MCF 10A (cell line): ENCODE measurements at regions not wholly inside any gene's neighbourhood (a gene's known extent, or its start where the extent isn't known, plus 50 kb on each side); places are given as distances from the start of the nearest gene placed in this dataset.

ENCODE experiments used
- BruUV-seq: library from RNA; stranded (reverse); fragments of 400-500 nt; replicated peaks from 2 replicates; lab custom pipeline; 2021; lab: Mats Ljungman, UMichigan
- CTCF ChIA-PET: fragments of 300-600 bp; sonication (Branson Sonifier 250); formaldehyde crosslinking; extraction: SDS; loops from one replicate; lab custom pipeline; 2021; ENCODE audit warnings: antibody characterized with exemption, inconsistent platforms; lab: Yijun Ruan, JAX
- POLR2A ChIA-PET: fragments of 300-600, 350-650 bp; sonication (Branson Sonifier 250); formaldehyde crosslinking; extraction: SDS; loops from one replicate; lab custom pipeline; 2020; ENCODE audit warnings: antibody characterized with exemption, inconsistent platforms; lab: Yijun Ruan, JAX
- DNase-seq: peaks from one replicate; pipeline ENCODE4 v3.0.0-alpha.2; 2018; ENCODE audit not compliant: unreplicated experiment
- H3K27ac Mint-ChIP-seq: one replicate; pipeline ENCODE4 v1.8.0; 2022; ENCODE audit warnings: mild to moderate bottlenecking, low read depth, mixed read lengths; ENCODE audit not compliant: unreplicated experiment
- H3K27me3 Mint-ChIP-seq: one replicate; pipeline ENCODE4 v1.8.0; 2022; ENCODE audit warnings: mixed read lengths; ENCODE audit not compliant: insufficient read depth, unreplicated experiment
- H3K36me3 Mint-ChIP-seq: one replicate; pipeline ENCODE4 v1.8.0; 2022; ENCODE audit warnings: mild to moderate bottlenecking, moderate library complexity, mixed read lengths; ENCODE audit not compliant: insufficient read depth, unreplicated experiment
- H3K4me1 Mint-ChIP-seq: one replicate; pipeline ENCODE4 v1.8.0; 2022; ENCODE audit warnings: mixed read lengths; ENCODE audit not compliant: insufficient read depth, unreplicated experiment
- H3K4me3 Mint-ChIP-seq: one replicate; pipeline ENCODE4 v1.8.0; 2022; ENCODE audit warnings: mild to moderate bottlenecking, moderate library complexity, mixed read lengths; ENCODE audit not compliant: unreplicated experiment
- H3K9me3 Mint-ChIP-seq: one replicate; pipeline ENCODE4 v1.8.0; 2022; ENCODE audit warnings: mixed read lengths; ENCODE audit not compliant: unreplicated experiment
- CTCF ChIP-seq: fragments of 200-600 bp; IDR thresholded peaks from one replicate; pipeline ENCODE4 v1.8.0; 2022; ENCODE audit warnings: antibody characterized with exemption, mild to moderate bottlenecking; ENCODE audit not compliant: unreplicated experiment
- intact Hi-C: fragments of 100-400 bp; cut with micrococcal nuclease; formaldehyde crosslinking; loops from 2 replicates; pipeline ENCODE4 v1.14.1; 2022

GRCh38 chr6:26194816-26195375, 107.7 kb downstream of the HFE start:
- Mint-ChIP-seq H3K4me3 (peak overlapping the region; percentile 93), H3K36me3 (peaks cover 26% of the 10 kb centered on the region), H3K27ac (peak overlapping the region; percentile 96), H3K9me3 (no peaks in the 10 kb centered on the region), H3K27me3 (no peaks in the 10 kb centered on the region), H3K4me1 (peaks cover 28% of the 10 kb centered on the region)
- DNase-seq, result no peak
- no TSS peak for BruUV-seq
- ChIA-PET CTCF (interaction anchor here (0.7 to 1.3 kb wide), 4 partner anchors 19 to 163 kb away, joined by 3 to 4 read pairs (median 4); a partner anchor contains a TSS), POLR2A (interaction anchor here (0.7 to 19.0 kb wide), 32 partner anchors 9 to 1699 kb away, joined by 3 to 1160 read pairs (median 74); partner anchors contain the start of genes HFE and HMGN4)
- intact Hi-C loops, result loop anchor here (5.0 kb wide), 2 partner anchors 138 to 952 kb away; a partner anchor contains a TSS
- no peak for TF ChIP-seq CTCF

DNA sequence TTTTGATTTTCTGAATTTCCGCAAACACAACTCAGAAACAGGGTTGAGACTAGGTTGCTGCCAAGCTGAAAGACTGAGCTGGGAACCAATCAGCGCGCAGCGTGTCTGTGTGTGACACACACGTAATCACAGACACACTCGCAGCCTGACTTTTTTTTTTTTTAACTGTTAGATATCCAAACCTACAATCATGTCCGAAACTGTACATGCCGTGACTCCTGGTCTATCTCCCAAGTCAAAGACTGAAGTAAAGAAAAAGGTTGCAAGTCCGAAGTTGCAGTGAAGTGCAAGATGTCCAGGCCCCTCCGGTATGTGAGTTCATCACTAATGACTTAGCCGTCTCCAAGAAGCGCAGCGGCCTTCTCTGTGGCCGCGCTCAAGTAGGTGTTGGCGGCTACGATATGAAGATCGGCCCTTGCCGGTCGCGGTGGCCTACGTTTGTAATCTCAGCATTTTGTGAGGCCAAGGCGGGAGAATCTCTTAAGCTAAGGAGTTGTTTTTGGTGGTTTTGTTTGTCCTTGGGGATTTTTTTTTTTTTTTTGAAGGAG, 108.2 kb downstream of the HFE start:
- H3K27me3 Mint-ChIP-seq, result no peaks in the 10 kb centered on the region
- H3K4me3 Mint-ChIP-seq, result peak overlapping the region; percentile 93
- TF ChIP-seq CTCF, result no peak
- peak overlapping the region; percentile 96 for H3K27ac Mint-ChIP-seq
- H3K9me3 Mint-ChIP-seq, result no peaks in the 10 kb centered on the region
- intact Hi-C loops, result loop anchor here (5.0 kb wide), 2 partner anchors 138 to 952 kb away; a partner anchor contains a TSS
- ChIA-PET POLR2A (interaction anchor here (0.6 to 19.0 kb wide), 38 partner anchors 9 to 1699 kb away, joined by 3 to 1160 read pairs (median 50); partner anchors contain the start of genes HFE and HMGN4), CTCF (interaction anchor here (0.7 to 1.3 kb wide), 5 partner anchors 9 to 163 kb away, joined by 3 to 4 read pairs (median 4); a partner anchor contains a TSS)
- DNase-seq, result peak; percentile 92
- peaks cover 28% of the 10 kb centered on the region for H3K4me1 Mint-ChIP-seq
- no TSS peak for BruUV-seq
- peaks cover 26% of the 10 kb centered on the region for H3K36me3 Mint-ChIP-seq

DNA sequence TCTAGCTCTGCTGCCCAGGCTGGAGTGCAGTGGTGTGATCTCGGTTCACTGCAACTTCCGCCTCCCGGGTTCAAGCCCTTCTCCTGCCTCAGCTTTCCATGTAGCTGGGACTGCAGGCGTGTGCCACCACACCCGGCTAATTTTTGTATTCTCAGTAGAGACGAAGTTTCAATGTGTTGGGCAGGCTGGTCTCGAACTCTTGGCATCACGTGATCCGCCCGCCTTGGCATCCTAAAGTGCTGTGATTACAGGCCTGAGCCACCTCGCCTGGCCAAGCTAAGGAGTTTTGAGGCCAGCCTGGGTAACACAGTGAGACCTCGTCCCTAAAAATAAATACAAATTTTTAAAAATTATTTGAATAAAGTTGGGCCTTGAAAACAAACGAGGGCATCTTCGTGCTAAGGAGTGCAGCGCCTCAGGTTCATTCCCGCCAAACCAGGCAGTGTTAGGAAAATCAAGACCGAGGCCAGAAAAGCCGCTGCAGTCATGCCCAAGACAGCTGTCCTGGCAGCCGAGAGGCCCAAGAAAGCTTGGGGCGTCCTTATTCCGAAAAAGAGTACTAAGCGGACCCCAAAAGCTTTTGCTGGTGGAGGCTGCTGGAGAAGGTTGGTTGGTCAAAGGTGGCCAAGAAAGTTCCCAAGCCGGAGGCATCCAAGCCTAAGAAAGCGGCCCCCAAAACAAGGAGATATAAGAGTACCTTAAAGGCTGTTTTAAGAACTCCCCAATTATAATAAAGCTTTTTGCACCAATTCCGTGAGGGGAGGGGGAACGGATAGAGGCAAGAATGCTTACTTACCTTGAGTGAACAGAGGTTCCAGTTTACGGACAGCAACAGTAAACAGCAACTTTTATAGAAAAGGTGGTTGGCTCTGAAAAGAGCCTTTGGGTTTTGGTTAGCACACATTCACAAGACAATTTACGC, 109.0 kb downstream of the HFE start:
- peaks cover 28% of the 10 kb centered on the region for H3K4me1 Mint-ChIP-seq
- peak overlapping the region; percentile 93 for H3K4me3 Mint-ChIP-seq
- BruUV-seq, result no TSS peak
- CTCF ChIA-PET, result interaction anchor here (1.0 to 1.4 kb wide), 3 partner anchors 9 to 20 kb away, joined by 3 to 6 read pairs (median 4); a partner anchor contains a TSS
- H3K36me3 Mint-ChIP-seq, result peaks cover 26% of the 10 kb centered on the region
- peak overlapping the region; percentile 96 for H3K27ac Mint-ChIP-seq
- no peaks in the 10 kb centered on the region for H3K27me3 Mint-ChIP-seq
- TF ChIP-seq CTCF, result no peak
- POLR2A ChIA-PET, result interaction anchor here (0.6 to 19.0 kb wide), 45 partner anchors 10 to 1698 kb away, joined by 3 to 1160 read pairs (median 40); partner anchors contain the start of genes HFE and HMGN4
- no peaks in the 10 kb centered on the region for H3K9me3 Mint-ChIP-seq
- DNase-seq, result peak; percentile 54
- intact Hi-C loops, result loop anchor here (5.0 kb wide), 2 partner anchors 139 to 951 kb away; a partner anchor contains a TSS
